K562 (cell line): ENCODE measurements at regions not wholly inside any gene's neighbourhood (a gene's known extent, or its start where the extent isn't known, plus 50 kb on each side); places are given as distances from the start of the nearest gene placed in this dataset.

Experiments
- ATAC-seq: fragments of 200-7000 bp; cut with Tn5 transposase; 3 replicates; pipeline ENCODE4 v1.9.1; 2020; ENCODE audit warnings: moderate library complexity
- BruUV-seq: library from RNA; stranded (reverse); fragments of 400-500 nt; replicated peaks from 2 replicates; lab custom pipeline; 2021; lab: Mats Ljungman, UMichigan
- CTCF ChIA-PET: fragments of 300-600 bp; formaldehyde crosslinking; extraction: SDS; loops from one replicate; lab custom pipeline; 2021; ENCODE audit warnings: low intra/inter-chr PET ratio; lab: Yijun Ruan, JAX
- POLR2A ChIA-PET: fragments of 300-600, 350-650 bp; sonication (Branson Sonifier 250); formaldehyde crosslinking; extraction: SDS; loops from one replicate; lab custom pipeline; 2021; ENCODE audit warnings: antibody characterized with exemption, inconsistent platforms; lab: Yijun Ruan, JAX
- DNase-seq, 4 experiments: peaks; one replicate each; pipeline versions ENCODE4 v3.0.0 to v3.0.0-alpha.2; 2011 to 2018; ENCODE audit warnings: low spot score in 3 of 4, mixed read lengths in 3 of 4; ENCODE audit errors: extremely low read depth in 1 of 4
- FAIRE-seq: peaks from 2 replicates; lab custom pipeline; 2011; peaks lifted over from hg19 to GRCh38; lab: Jason Lieb, UNC
- H2AFZ ChIP-seq: 2 replicates; pipeline ENCODE4 v1.6.0; 2011; ENCODE audit warnings: low read depth, low read length, control low read depth, inconsistent platforms
- H3K27ac ChIP-seq: fragments of 200-600 bp; 3 replicates; pipeline ENCODE4 v1.8.0; 2011; ENCODE audit warnings: low read depth, mild to moderate bottlenecking, control low read depth, inconsistent platforms, low read length, moderate library complexity, mixed read lengths; ENCODE audit errors: extremely low read depth
- H3K27me3 ChIP-seq, 2 experiments: fragments of 300-600 bp in 1 of 2; 2 replicates in 1 of 2; 3 replicates in 1 of 2; pipeline versions ENCODE4 v1.6.0 to v1.8.0; 2011; ENCODE audit warnings: inconsistent platforms in 2 of 2, low read length in 2 of 2, mild to moderate bottlenecking in 1 of 2, mixed read lengths in 1 of 2, moderate library complexity in 1 of 2; ENCODE audit not compliant: control insufficient read depth in 2 of 2, insufficient read depth in 2 of 2
- H3K36me3 ChIP-seq: fragments of 300-600 bp; 3 replicates; pipeline ENCODE4 v1.8.0; 2011; ENCODE audit warnings: mild to moderate bottlenecking, low read length, inconsistent platforms; ENCODE audit not compliant: control insufficient read depth, insufficient read depth
- H3K4me1 ChIP-seq, 2 experiments: fragments of 200-600 bp in 1 of 2; replicated peaks in 1 of 2; 2 replicates in 1 of 2; 3 replicates in 1 of 2; pipeline versions ENCODE4 v1.5.1 to v1.8.0; 2011; ENCODE audit warnings: inconsistent platforms in 2 of 2, low read length in 2 of 2, mild to moderate bottlenecking in 1 of 2, mixed read lengths in 1 of 2, moderate library complexity in 1 of 2; ENCODE audit not compliant: control insufficient read depth in 2 of 2, insufficient read depth in 2 of 2
- H3K4me2 ChIP-seq: 2 replicates; pipeline ENCODE4 v1.6.1; 2011; ENCODE audit warnings: low read length, control low read depth, inconsistent platforms, mixed read lengths; ENCODE audit not compliant: insufficient read depth
- H3K4me3 ChIP-seq: fragments of 200-600 bp; sonication (generic), shearing (Covaris generic); 2 replicates; pipeline ENCODE4 v1.5.1; 2016; ENCODE audit warnings: control low read depth, inconsistent platforms
- H3K79me2 ChIP-seq: fragments of 200-600 bp; 3 replicates; pipeline ENCODE4 v1.8.0; 2011; ENCODE audit warnings: low read length, inconsistent platforms; ENCODE audit not compliant: control insufficient read depth, insufficient read depth
- H3K9ac ChIP-seq, 2 experiments: 2 replicates each; pipeline versions ENCODE4 v1.6.0 to v1.6.1; 2011; ENCODE audit warnings: low read depth in 2 of 2, low read length in 2 of 2, control low read depth in 1 of 2, inconsistent platforms in 1 of 2, mild to moderate bottlenecking in 1 of 2, mixed read lengths in 1 of 2; ENCODE audit not compliant: insufficient read depth in 1 of 2
- H3K9me1 ChIP-seq: one replicate; pipeline ENCODE4 v1.6.0; 2011; ENCODE audit warnings: inconsistent platforms, mild to moderate bottlenecking, low read length, moderate library complexity; ENCODE audit not compliant: control insufficient read depth, insufficient read depth
- H3K9me3 ChIP-seq: replicated peaks from 2 replicates; pipeline ENCODE4 v1.5.1; 2011; ENCODE audit warnings: low read depth, low read length, inconsistent platforms; ENCODE audit not compliant: control insufficient read depth, insufficient read depth
- H4K20me1 ChIP-seq: replicated peaks from 2 replicates; pipeline ENCODE4 v1.6.1; 2011; ENCODE audit warnings: low read length, inconsistent platforms, mixed read lengths; ENCODE audit not compliant: control insufficient read depth, insufficient read depth
- CHD2 ChIP-seq: IDR thresholded peaks from 2 replicates; pipeline ENCODE4 v1.6.1; 2011; ENCODE audit warnings: low read depth, low read length
- COPS2 ChIP-seq: fragments of 450-650 bp; conservative IDR thresholded peaks from 2 replicates; pipeline ENCODE4 v1.6.1; 2016; ENCODE audit warnings: mild to moderate bottlenecking, moderate library complexity
- CREBBP ChIP-seq: IDR thresholded peaks from one replicate; pipeline ENCODE4 v1.6.1; 2012; ENCODE audit warnings: low read depth, mild to moderate bottlenecking, control low read depth, inconsistent platforms, low read length
- DMBX1 ChIP-seq: fragments of 250-450 bp; sonication (Bioruptor Pico); IDR thresholded peaks from 2 replicates; pipeline ENCODE4 v1.8.0; 2022; ENCODE audit warnings: inconsistent platforms, mild to moderate bottlenecking, moderate library complexity, borderline replicate concordance
- ELF4 ChIP-seq: fragments of 450-650 bp; formaldehyde crosslinking; IDR thresholded peaks from 2 replicates; pipeline ENCODE4 v1.4.0; 2022; ENCODE audit warnings: missing genetic modification characterization
- HMG20B ChIP-seq: fragments of 250-450 bp; sonication (Bioruptor Pico); IDR thresholded peaks from 2 replicates; pipeline ENCODE4 v1.5.0; 2021; ENCODE audit warnings: mild to moderate bottlenecking
- NCOA2 ChIP-seq, 2 experiments: fragments of 450-650 bp; IDR thresholded peaks; 2 replicates each; pipeline ENCODE4 v1.6.1; 2018; ENCODE audit warnings: mild to moderate bottlenecking in 2 of 2, moderate library complexity in 1 of 2; ENCODE audit not compliant: partially characterized antibody in 2 of 2
- NR2C2 ChIP-seq, 2 experiments: fragments of 200-800 bp in 1 of 2; sonication (Bioruptor generic) in 1 of 2; sonication (generic) in 1 of 2; formaldehyde crosslinking in 1 of 2; IDR thresholded peaks; 2 replicates each; pipeline versions ENCODE4 v1.6.1 to v1.8.0; 2016 to 2022; ENCODE audit warnings: mild to moderate bottlenecking in 1 of 2, missing compliant biosample characterization in 1 of 2, missing genetic modification characterization in 1 of 2, missing genetic modification reagents in 1 of 2
- PML ChIP-seq: IDR thresholded peaks from 2 replicates; pipeline ENCODE4 v1.6.1; 2012; ENCODE audit warnings: low read length, inconsistent platforms
- RBM39 ChIP-seq: fragments of 200-400 bp; formaldehyde crosslinking; optimal IDR thresholded peaks from 2 replicates; pipeline ENCODE3; 2018; ENCODE audit warnings: low read depth, low read length
- SREBF1 ChIP-seq: fragments of 150-350 bp; IDR thresholded peaks from 2 replicates; pipeline ENCODE4 v1.6.1; 2014; ENCODE audit warnings: antibody characterized with exemption, low read depth, low read length, borderline replicate concordance
- ZBTB1 ChIP-seq: sonication (generic); formaldehyde crosslinking; IDR thresholded peaks from 2 replicates; pipeline ENCODE4 v1.8.1; 2023; ENCODE audit warnings: missing genetic modification reagents, low read depth, mild to moderate bottlenecking, borderline replicate concordance
- ZNF134 ChIP-seq: fragments of 250-450 bp; sonication (Bioruptor Pico); conservative IDR thresholded peaks from 2 replicates; pipeline ENCODE4 v1.4.0; 2020
- ZNF431 ChIP-seq: sonication (generic); formaldehyde crosslinking; IDR thresholded peaks from 2 replicates; pipeline ENCODE4 v1.8.0; 2022; ENCODE audit warnings: mild to moderate bottlenecking, missing genetic modification reagents
- ZNF695 ChIP-seq: fragments of 450-650 bp; formaldehyde crosslinking; IDR thresholded peaks from 2 replicates; pipeline ENCODE4 v1.4.0; 2020; ENCODE audit warnings: mild to moderate bottlenecking, moderate library complexity
- ZNF717 ChIP-seq: fragments of 250-450 bp; sonication (Bioruptor Pico); IDR thresholded peaks from 2 replicates; pipeline ENCODE4 v1.5.0; 2021
- WGBS: fragments of 100-300 bp; shearing (Covaris generic); methylation state at CpG from one replicate; pipeline ENCODE4 v1.1.6; 2016; ENCODE audit warnings: low coverage, mixed read lengths; ENCODE audit not compliant: insufficient coverage; ENCODE audit errors: missing lambda C conversion rate; 5-methylcytosine and 5-hydroxymethylcytosine counted together
- in situ Hi-C: fragments of 300-500 bp; cut with MboI; formaldehyde crosslinking; loops from 4 replicates; pipeline ENCODE4 v1.15.0; 2018; ENCODE audit warnings: inconsistent platforms, mixed read lengths
- intact Hi-C: fragments of 100-400 bp; cut with micrococcal nuclease; formaldehyde crosslinking; loops from 2 replicates; pipeline ENCODE4 v1.14.2; 2022
- TF ChIP-seq, protein P1 (sequence below): fragments of 250-450 bp; sonication (Bioruptor Pico); IDR thresholded peaks from 2 replicates; pipeline ENCODE4 v1.4.0; 2020; ENCODE audit warnings: mild to moderate bottlenecking, moderate library complexity
- TF ChIP-seq, protein P2 (sequence below): fragments of 450-650 bp; formaldehyde crosslinking; IDR thresholded peaks from 2 replicates; pipeline ENCODE4 v1.4.0; 2020; ENCODE audit warnings: mild to moderate bottlenecking
- TF ChIP-seq, protein P3 (sequence below): fragments of 450-650 bp; IDR thresholded peaks from 2 replicates; pipeline ENCODE4 v1.6.1; 2014; ENCODE audit warnings: low read depth, mild to moderate bottlenecking, moderate library complexity, borderline replicate concordance

DNA sequence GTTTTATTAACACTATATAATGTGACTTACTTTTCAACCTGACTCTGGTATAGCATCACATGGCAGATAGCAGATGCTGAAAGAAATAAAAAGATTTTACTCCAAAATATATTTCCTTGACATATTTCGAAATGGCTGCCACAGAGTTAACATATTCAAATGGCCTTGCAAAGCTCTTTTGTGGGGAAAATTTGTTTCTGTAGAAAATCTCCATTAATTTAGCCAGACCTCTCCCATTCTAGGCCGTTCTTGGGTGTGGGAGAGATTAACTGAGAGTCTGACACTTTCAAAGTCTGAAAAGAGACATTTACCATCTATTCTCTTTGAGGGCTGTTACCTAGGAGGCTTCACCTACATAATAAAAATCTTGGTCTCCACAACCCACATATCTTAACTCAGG, 217.2 kb downstream of the OTOR start (continued):
- TF ChIP-seq, protein P1, sequence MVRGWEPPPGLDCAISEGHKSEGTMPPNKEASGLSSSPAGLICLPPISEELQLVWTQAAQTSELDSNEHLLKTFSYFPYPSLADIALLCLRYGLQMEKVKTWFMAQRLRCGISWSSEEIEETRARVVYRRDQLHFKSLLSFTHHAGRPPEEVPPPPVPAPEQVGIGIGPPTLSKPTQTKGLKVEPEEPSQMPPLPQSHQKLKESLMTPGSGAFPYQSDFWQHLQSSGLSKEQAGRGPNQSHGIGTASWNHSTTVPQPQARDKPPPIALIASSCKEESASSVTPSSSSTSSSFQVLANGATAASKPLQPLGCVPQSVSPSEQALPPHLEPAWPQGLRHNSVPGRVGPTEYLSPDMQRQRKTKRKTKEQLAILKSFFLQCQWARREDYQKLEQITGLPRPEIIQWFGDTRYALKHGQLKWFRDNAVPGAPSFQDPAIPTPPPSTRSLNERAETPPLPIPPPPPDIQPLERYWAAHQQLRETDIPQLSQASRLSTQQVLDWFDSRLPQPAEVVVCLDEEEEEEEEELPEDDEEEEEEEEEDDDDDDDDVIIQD: no peak
- no peak for TF ChIP-seq RBM39
- TF ChIP-seq SREBF1: no peak
- no peak for TF ChIP-seq HMG20B (CRISPR knock-in tag)
- no peak for TF ChIP-seq CHD2
- TF ChIP-seq ZBTB1 (CRISPR knock-in tag): no peak
- TF ChIP-seq PML: no peak
- no peak for TF ChIP-seq ZNF717 (CRISPR knock-in tag)
- no peak for TF ChIP-seq ELF4 (CRISPR knock-in tag)
- TF ChIP-seq NR2C2 (CRISPR knock-in tag; IDR thresholded peaks at IDR 0.05): no peak
- no peak for TF ChIP-seq NR2C2 (tag; IDR thresholded peaks at IDR 0.05)
- TF ChIP-seq ZNF431 (CRISPR knock-in tag): no peak

DNA sequence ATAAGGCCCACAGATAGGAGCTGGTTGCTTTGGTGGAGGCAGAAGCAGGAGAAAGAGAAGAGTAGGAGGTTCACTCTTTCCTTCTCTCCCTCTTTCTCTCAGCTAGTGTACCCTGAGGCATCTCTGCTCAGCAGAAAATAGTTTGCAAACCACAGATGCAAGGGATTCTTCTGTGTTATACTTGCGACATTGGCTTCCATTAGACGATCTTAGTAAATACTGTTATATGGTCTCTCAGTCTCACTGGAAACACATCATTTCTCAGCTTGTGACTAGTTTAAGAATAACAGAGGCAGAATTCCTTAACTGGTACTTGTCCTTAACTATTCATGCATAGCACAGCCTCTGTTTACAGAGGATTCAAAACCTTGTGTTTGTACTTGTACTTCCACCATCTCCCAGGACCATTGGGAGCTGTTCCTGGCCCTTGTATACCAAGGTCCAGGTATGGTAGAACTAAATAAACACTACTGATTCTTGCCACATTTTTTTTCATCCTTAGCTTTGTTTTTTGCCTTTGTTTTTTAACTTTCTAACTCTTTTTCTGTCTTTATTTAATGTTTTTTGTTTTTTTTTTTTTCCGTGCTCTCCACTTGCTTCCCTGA, 218.2 kb downstream of the OTOR start:
- no peak overlapping the region for H3K4me3 ChIP-seq
- TF ChIP-seq CREBBP (no peak), DMBX1 (CRISPR knock-in tag) (no peak), COPS2 (no peak), ZNF134 (CRISPR knock-in tag) (no peak), ZNF695 (no peak), NCOA2 (IDR thresholded peaks at IDR 0.05; ENCODE audit: partially characterized antibody in 2 of 2) (no peak)
- TF ChIP-seq, protein P2, sequence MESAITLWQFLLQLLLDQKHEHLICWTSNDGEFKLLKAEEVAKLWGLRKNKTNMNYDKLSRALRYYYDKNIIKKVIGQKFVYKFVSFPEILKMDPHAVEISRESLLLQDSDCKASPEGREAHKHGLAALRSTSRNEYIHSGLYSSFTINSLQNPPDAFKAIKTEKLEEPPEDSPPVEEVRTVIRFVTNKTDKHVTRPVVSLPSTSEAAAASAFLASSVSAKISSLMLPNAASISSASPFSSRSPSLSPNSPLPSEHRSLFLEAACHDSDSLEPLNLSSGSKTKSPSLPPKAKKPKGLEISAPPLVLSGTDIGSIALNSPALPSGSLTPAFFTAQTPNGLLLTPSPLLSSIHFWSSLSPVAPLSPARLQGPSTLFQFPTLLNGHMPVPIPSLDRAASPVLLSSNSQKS (CRISPR knock-in tag): no peak
- TF ChIP-seq, protein P3, sequence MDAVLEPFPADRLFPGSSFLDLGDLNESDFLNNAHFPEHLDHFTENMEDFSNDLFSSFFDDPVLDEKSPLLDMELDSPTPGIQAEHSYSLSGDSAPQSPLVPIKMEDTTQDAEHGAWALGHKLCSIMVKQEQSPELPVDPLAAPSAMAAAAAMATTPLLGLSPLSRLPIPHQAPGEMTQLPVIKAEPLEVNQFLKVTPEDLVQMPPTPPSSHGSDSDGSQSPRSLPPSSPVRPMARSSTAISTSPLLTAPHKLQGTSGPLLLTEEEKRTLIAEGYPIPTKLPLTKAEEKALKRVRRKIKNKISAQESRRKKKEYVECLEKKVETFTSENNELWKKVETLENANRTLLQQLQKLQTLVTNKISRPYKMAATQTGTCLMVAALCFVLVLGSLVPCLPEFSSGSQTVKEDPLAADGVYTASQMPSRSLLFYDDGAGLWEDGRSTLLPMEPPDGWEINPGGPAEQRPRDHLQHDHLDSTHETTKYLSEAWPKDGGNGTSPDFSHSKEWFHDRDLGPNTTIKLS: no peak
- FAIRE-seq: no peak

More for the DNA sequence above, 218.2 kb downstream of the OTOR start:
- Histone ChIP-seq H3K9me1 (no peaks in the 10 kb centered on the region), H3K4me1 (no peaks in the 10 kb centered on the region), H2AFZ (no peak overlapping the region), H3K79me2 (no peaks in the 10 kb centered on the region), H3K9ac (no peak overlapping the region), H4K20me1 (no peaks in the 10 kb centered on the region), H3K9me3 (no peaks in the 10 kb centered on the region), H3K4me2 (no peak overlapping the region), H3K27me3 (no peaks in the 10 kb centered on the region), H3K27ac (no peak overlapping the region), H3K36me3 (no peaks in the 10 kb centered on the region)
- in situ Hi-C loops: no loop called here
- ATAC-seq: no peak
- no TSS peak for BruUV-seq
- DNase-seq: no peak
- CTCF ChIA-PET: no interaction called here
- intact Hi-C loops: no loop called here
- 0% methylated on average over 2 of the region's 3 CpGs for WGBS
- POLR2A ChIA-PET: no interaction called here
